Effector memory CD8-positive, alpha-beta T cell (primary cell): ENCODE measurements at regions not wholly inside any gene's neighbourhood (a gene's known extent, or its start where the extent isn't known, plus 50 kb on each side); places are given as distances from the start of the nearest gene placed in this dataset.
"Not testable (repeated sequence)": the region's sequence is repeated elsewhere in the genome, so short reads cannot be mapped to it uniquely, and the experiment has no call there.

Experiments used
- ATAC-seq: fragments of 150-1000 bp; cut with Tn5 transposase; replicated peaks from 2 replicates; pipeline ENCODE4 v1.10.0; 2021; ENCODE audit warnings: mild to moderate bottlenecking, moderate library complexity
- DNase-seq, 3 experiments: peaks; one replicate each; pipeline ENCODE4 v3.0.0; 2021
- H3K27ac Mint-ChIP-seq, 2 donors: one replicate each; pipeline ENCODE4 v1.8.0; 2022; ENCODE audit warnings: mild to moderate bottlenecking in 2 of 2, mixed read lengths in 2 of 2, moderate library complexity in 2 of 2
- H3K27me3 Mint-ChIP-seq, 2 donors: one replicate each; pipeline ENCODE4 v1.8.0; 2022; ENCODE audit warnings: mixed read lengths in 2 of 2
- H3K36me3 Mint-ChIP-seq: one replicate; pipeline ENCODE4 v1.8.0; 2022; ENCODE audit warnings: mild to moderate bottlenecking, moderate library complexity, mixed read lengths; ENCODE audit not compliant: insufficient read depth
- H3K4me1 Mint-ChIP-seq, 2 donors: one replicate each; pipeline ENCODE4 v1.8.0; 2022; ENCODE audit warnings: low read depth in 2 of 2, mixed read lengths in 2 of 2
- H3K4me3 Mint-ChIP-seq, 2 donors: one replicate each; pipeline ENCODE4 v1.8.0; 2022; ENCODE audit warnings: mild to moderate bottlenecking in 2 of 2, mixed read lengths in 2 of 2, moderate library complexity in 2 of 2
- H3K9me3 Mint-ChIP-seq, 2 donors: one replicate each; pipeline ENCODE4 v1.8.0; 2022; ENCODE audit warnings: mixed read lengths in 2 of 2

- no peaks in the 10 kb centered on the region for H3K36me3 Mint-ChIP-seq
- ATAC-seq (no peak), DNase-seq (no peak)
- H3K4me1 Mint-ChIP-seq, result no peaks in the 10 kb centered on the region
- H3K9me3 Mint-ChIP-seq, result no peaks in the 10 kb centered on the region
- H3K27ac Mint-ChIP-seq, result no peak overlapping the region
- peaks cover 13 to 28% of the 10 kb centered on the region in 2 donors for H3K27me3 Mint-ChIP-seq
- H3K4me3 Mint-ChIP-seq, result no peak overlapping the region
Observed at GRCh38 chr18:51248685-51249084, 51.2 kb upstream of the MEX3C start.

- ATAC-seq (no peak), DNase-seq (no peak)
- no peaks in the 10 kb centered on the region for H3K4me1 Mint-ChIP-seq
- peaks cover 19 to 39% of the 10 kb centered on the region in 2 donors for H3K27me3 Mint-ChIP-seq
- no peak overlapping the region for H3K27ac Mint-ChIP-seq
- H3K36me3 Mint-ChIP-seq, result no peaks in the 10 kb centered on the region
- H3K9me3 Mint-ChIP-seq, result peaks cover 0 to 1% of the 10 kb centered on the region in 2 donors
- no peak overlapping the region for H3K4me3 Mint-ChIP-seq
Observed at GRCh38 chr18:51250006-51250405, 52.5 kb upstream of the MEX3C start.

- Mint-ChIP-seq H3K27me3 (peaks cover 22 to 44% of the 10 kb centered on the region in 2 donors), H3K4me1 (no peaks in the 10 kb centered on the region), H3K27ac (no peak overlapping the region), H3K36me3 (no peaks in the 10 kb centered on the region), H3K9me3 (peaks cover 0 to 2% of the 10 kb centered on the region in 2 donors), H3K4me3 (no peak overlapping the region)
- no peak for ATAC-seq
- no peak for DNase-seq
Observed at GRCh38 chr18:51250458-51251024, 53.1 kb upstream of the MEX3C start.

- no peaks in the 10 kb centered on the region for H3K36me3 Mint-ChIP-seq
- DNase-seq (no peak), ATAC-seq (peak; percentile 48)
- peaks cover 0 to 2% of the 10 kb centered on the region in 2 donors for H3K9me3 Mint-ChIP-seq
- H3K4me1 Mint-ChIP-seq, result no peaks in the 10 kb centered on the region
- no peak overlapping the region for H3K27ac Mint-ChIP-seq
- peaks cover 22 to 48% of the 10 kb centered on the region in 2 donors for H3K27me3 Mint-ChIP-seq
- H3K4me3 Mint-ChIP-seq, result no peak overlapping the region
Observed at GRCh38 chr18:51251625-51252024, 54.1 kb upstream of the MEX3C start.

- DNase-seq (no peak), ATAC-seq (no peak)
- Mint-ChIP-seq H3K27ac (no peak overlapping the region), H3K4me3 (no peak overlapping the region), H3K4me1 (no peaks in the 10 kb centered on the region), H3K9me3 (peaks cover 0 to 2% of the 10 kb centered on the region in 2 donors), H3K27me3 (peaks cover 22 to 43% of the 10 kb centered on the region in 2 donors), H3K36me3 (no peaks in the 10 kb centered on the region)
Observed at GRCh38 chr18:51253476-51253875, 56.0 kb upstream of the MEX3C start.

- ATAC-seq, result no peak
- no peaks in the 10 kb centered on the region for H3K4me1 Mint-ChIP-seq
- H3K4me3 Mint-ChIP-seq, result no peak overlapping the region
- H3K27me3 Mint-ChIP-seq, result peaks cover 25 to 40% of the 10 kb centered on the region in 2 donors
- no peaks in the 10 kb centered on the region for H3K36me3 Mint-ChIP-seq
- no peak overlapping the region for H3K27ac Mint-ChIP-seq
- no peak for DNase-seq
- H3K9me3 Mint-ChIP-seq, result peaks cover 0 to 2% of the 10 kb centered on the region in 2 donors
Observed at GRCh38 chr18:51255693-51256092, 58.2 kb upstream of the MEX3C start.

- Mint-ChIP-seq H3K27me3 (peaks cover 25 to 48% of the 10 kb centered on the region in 2 donors), H3K27ac (no peak overlapping the region), H3K36me3 (no peaks in the 10 kb centered on the region), H3K4me1 (no peaks in the 10 kb centered on the region), H3K9me3 (peaks cover 0 to 2% of the 10 kb centered on the region in 2 donors), H3K4me3 (no peak overlapping the region)
- ATAC-seq (no peak), DNase-seq (no peak)
Observed at GRCh38 chr18:51257150-51257549, 59.7 kb upstream of the MEX3C start.

- no peaks in the 10 kb centered on the region for H3K9me3 Mint-ChIP-seq
- H3K27ac Mint-ChIP-seq, result no peak overlapping the region
- H3K36me3 Mint-ChIP-seq, result no peaks in the 10 kb centered on the region
- H3K4me1 Mint-ChIP-seq, result no peaks in the 10 kb centered on the region
- H3K27me3 Mint-ChIP-seq, result peaks cover 28 to 50% of the 10 kb centered on the region in 2 donors
- no peak for DNase-seq
- ATAC-seq, result no peak
- no peak overlapping the region for H3K4me3 Mint-ChIP-seq
Observed at GRCh38 chr18:51260118-51260517, 62.6 kb upstream of the MEX3C start.

- H3K9me3 Mint-ChIP-seq, H3K4me3 Mint-ChIP-seq, ATAC-seq, H3K27ac Mint-ChIP-seq, H3K4me1 Mint-ChIP-seq, DNase-seq, H3K36me3 Mint-ChIP-seq: not testable (repeated sequence)
- peaks cover 15 to 28% of the 10 kb centered on the region in 2 donors for H3K27me3 Mint-ChIP-seq
Observed at GRCh38 chr18:51266077-51266476, 68.6 kb upstream of the MEX3C start.

- no peaks in the 10 kb centered on the region for H3K4me1 Mint-ChIP-seq
- DNase-seq (no peak), ATAC-seq (peak; percentile 29)
- H3K27ac Mint-ChIP-seq, result no peak overlapping the region
- no peaks in the 10 kb centered on the region for H3K9me3 Mint-ChIP-seq
- H3K4me3 Mint-ChIP-seq, result no peak overlapping the region
- H3K27me3 Mint-ChIP-seq, result peaks cover 15 to 21% of the 10 kb centered on the region in 2 donors
- no peaks in the 10 kb centered on the region for H3K36me3 Mint-ChIP-seq
Observed at GRCh38 chr18:51266773-51267172, 69.3 kb upstream of the MEX3C start.

- Mint-ChIP-seq H3K9me3 (no peaks in the 10 kb centered on the region), H3K27me3 (no peaks in the 10 kb centered on the region), H3K4me3 (no peak overlapping the region), H3K27ac (no peak overlapping the region), H3K4me1 (no peaks in the 10 kb centered on the region), H3K36me3 (no peaks in the 10 kb centered on the region)
- ATAC-seq (no peak), DNase-seq (no peak)
Observed at GRCh38 chr18:51273437-51273836, 76.0 kb upstream of the MEX3C start.

- Mint-ChIP-seq H3K4me1 (no peaks in the 10 kb centered on the region), H3K27me3 (no peaks in the 10 kb centered on the region), H3K9me3 (no peaks in the 10 kb centered on the region), H3K4me3 (no peak overlapping the region), H3K27ac (no peak overlapping the region), H3K36me3 (no peaks in the 10 kb centered on the region)
- DNase-seq, result no peak
- ATAC-seq, result no peak
Observed at GRCh38 chr18:51275712-51276476, 78.4 kb upstream of the MEX3C start.

- DNase-seq (peak; percentile 4 to 10 (median 5)), ATAC-seq (no peak)
- H3K4me1 Mint-ChIP-seq, result no peaks in the 10 kb centered on the region
- no peaks in the 10 kb centered on the region for H3K36me3 Mint-ChIP-seq
- H3K27me3 Mint-ChIP-seq, result no peaks in the 10 kb centered on the region
- no peaks in the 10 kb centered on the region for H3K9me3 Mint-ChIP-seq
- H3K4me3 Mint-ChIP-seq, result no peak overlapping the region
- no peak overlapping the region for H3K27ac Mint-ChIP-seq
Observed at GRCh38 chr18:51278045-51278649, 80.7 kb upstream of the MEX3C start.
